Stimulated activated CD4-positive, alpha-beta T cell treated with anti-CD3 and anti-CD28 coated beads, Interleukin-2, amount 100 ng/mL, for 4 hours (primary cell): ENCODE measurements at regions not wholly inside any gene's neighbourhood (a gene's known extent, or its start where the extent isn't known, plus 50 kb on each side); places are given as distances from the start of the nearest gene placed in this dataset.

Source experiments
- DNase-seq: peaks from one replicate; pipeline ENCODE4 v3.0.0-alpha.2; 2020; ENCODE audit warnings: low read depth

GRCh38 chr5:2184563-2185540 is 302.1 kb upstream of the IRX4 start:
- no peak for DNase-seq

GRCh38 chr5:2184026-2184366 is 301.3 kb upstream of the IRX4 start:
- DNase-seq: no peak

- no peak for DNase-seq
These were observed 300.7 kb upstream of the IRX4 start for GRCh38 chr5:2183154-2184025.

GRCh38 chr5:2182020-2182419 is 299.3 kb upstream of the IRX4 start:
- DNase-seq: no peak

- no peak for DNase-seq
These were observed 298.8 kb upstream of the IRX4 start for GRCh38 chr5:2181557-2181956.

- no peak for DNase-seq
These were observed 298.4 kb upstream of the IRX4 start for GRCh38 chr5:2181149-2181548.

GRCh38 chr5:2180456-2180855 is 297.7 kb upstream of the IRX4 start:
- no peak for DNase-seq

GRCh38 chr5:2179861-2180260 is 297.1 kb upstream of the IRX4 start:
- DNase-seq: no peak

- no peak for DNase-seq
These were observed 295.8 kb upstream of the IRX4 start for GRCh38 chr5:2178528-2178927.

- no peak for DNase-seq
These were observed 295.3 kb upstream of the IRX4 start for GRCh38 chr5:2178071-2178477.

GRCh38 chr5:2177244-2177643 is 294.5 kb upstream of the IRX4 start:
- DNase-seq: no peak

- DNase-seq: no peak
These were observed 293.9 kb upstream of the IRX4 start for GRCh38 chr5:2176581-2176980.

GRCh38 chr5:2175842-2176404 is 293.2 kb upstream of the IRX4 start:
- DNase-seq: no peak

GRCh38 chr5:2175041-2175440 is 292.3 kb upstream of the IRX4 start:
- DNase-seq: no peak

- DNase-seq: no peak
These were observed 291.8 kb upstream of the IRX4 start for GRCh38 chr5:2174538-2174937.

- no peak for DNase-seq
These were observed 290.6 kb upstream of the IRX4 start for GRCh38 chr5:2173151-2173834.

GRCh38 chr5:2172471-2172870 is 289.7 kb upstream of the IRX4 start:
- DNase-seq: no peak

GRCh38 chr5:2170761-2171160 is 288.0 kb upstream of the IRX4 start:
- no peak for DNase-seq

- no peak for DNase-seq
These were observed 287.4 kb upstream of the IRX4 start for GRCh38 chr5:2169850-2170760.

GRCh38 chr5:2169430-2169808 is 286.7 kb upstream of the IRX4 start:
- no peak for DNase-seq
